GM12878 (cell line): ENCODE measurements at regions not wholly inside any gene's neighbourhood (a gene's known extent, or its start where the extent isn't known, plus 50 kb on each side); places are given as distances from the start of the nearest gene placed in this dataset.

Experiments
- ATAC-seq: fragments of 200-7000 bp; cut with Tn5 transposase; 3 replicates; pipeline ENCODE4 v1.9.1; 2020; ENCODE audit warnings: mild to moderate bottlenecking, moderate library complexity
- BruUV-seq: library from RNA; stranded (reverse); fragments of 400-500 nt; replicated peaks from 2 replicates; lab custom pipeline; 2021; lab: Mats Ljungman, UMichigan
- CTCF ChIA-PET: fragments of 300-600 bp; sonication (Branson Sonifier 250); formaldehyde crosslinking; extraction: SDS; loops from one replicate; lab custom pipeline; 2021; ENCODE audit warnings: inconsistent platforms; lab: Yijun Ruan, JAX
- POLR2A ChIA-PET: fragments of 350-600 bp; formaldehyde crosslinking; extraction: SDS; loops from one replicate; lab custom pipeline; 2021; ENCODE audit warnings: inconsistent platforms; lab: Charles Lee
- RAD21 ChIA-PET: fragments of 300-600 bp; sonication (Branson Sonifier 250); formaldehyde crosslinking; loops from one replicate; lab custom pipeline; 2023; ENCODE audit warnings: antibody characterized with exemption; ENCODE audit not compliant: unreplicated experiment; lab: Charles Lee
- SMC1A ChIA-PET: fragments of 300-600 bp; sonication (Branson Sonifier 250); formaldehyde crosslinking; loops from one replicate; lab custom pipeline; 2023; ENCODE audit not compliant: unreplicated experiment, uncharacterized antibody; lab: Charles Lee
- DNase-seq: peaks from one replicate; pipeline ENCODE4 v3.0.0-alpha.2; 2011; ENCODE audit warnings: low read depth, low spot score
- FAIRE-seq: peaks from 3 replicates; lab custom pipeline; 2011; peaks lifted over from hg19 to GRCh38; lab: Jason Lieb, UNC
- H2AFZ ChIP-seq: 2 replicates; pipeline ENCODE4 v1.6.0; 2011; ENCODE audit warnings: low read depth, low read length, control low read depth; ENCODE audit not compliant: control insufficient read depth
- H3K27ac ChIP-seq: 2 replicates; pipeline ENCODE4 v1.5.1; 2011; ENCODE audit warnings: control low read depth; ENCODE audit not compliant: control insufficient read depth, insufficient read depth
- H3K27me3 ChIP-seq, 2 experiments: replicated peaks in 1 of 2; 2 replicates each; pipeline versions ENCODE4 v1.6.0 to v1.6.1; 2011; ENCODE audit warnings: low read length in 1 of 2; ENCODE audit not compliant: control insufficient read depth in 2 of 2, insufficient read depth in 2 of 2
- H3K36me3 ChIP-seq, 2 experiments: 2 replicates each; pipeline ENCODE4 v1.5.1; 2011; ENCODE audit warnings: low read length in 1 of 2; ENCODE audit not compliant: control insufficient read depth in 2 of 2, insufficient read depth in 2 of 2
- H3K4me1 ChIP-seq: 2 replicates; pipeline ENCODE4 v1.6.1; 2011; ENCODE audit warnings: mild to moderate bottlenecking, low read length, moderate library complexity, mixed read lengths; ENCODE audit not compliant: control insufficient read depth, insufficient read depth
- H3K4me2 ChIP-seq: 2 replicates; pipeline ENCODE4 v1.6.0; 2011; ENCODE audit warnings: control low read depth; ENCODE audit not compliant: control insufficient read depth, insufficient read depth
- H3K4me3 ChIP-seq: fragments of 200-600 bp; sonication (generic); 2 replicates; pipeline ENCODE4 v1.5.1; 2016
- H3K79me2 ChIP-seq: 2 replicates; pipeline ENCODE4 v1.6.0; 2011; ENCODE audit warnings: low read length; ENCODE audit not compliant: control insufficient read depth, insufficient read depth
- H3K9ac ChIP-seq: 2 replicates; pipeline ENCODE4 v1.8.0; 2011; ENCODE audit warnings: low read length, control low read depth, mixed read lengths; ENCODE audit not compliant: control insufficient read depth, insufficient read depth
- H3K9me3 ChIP-seq: replicated peaks from 3 replicates; pipeline ENCODE4 v1.5.1; 2011; ENCODE audit warnings: mild to moderate bottlenecking, low read length; ENCODE audit not compliant: control insufficient read depth, insufficient read depth
- H4K20me1 ChIP-seq: 2 replicates; pipeline ENCODE4 v1.6.0; 2011; ENCODE audit not compliant: control insufficient read depth, insufficient read depth
- CEBPB ChIP-seq, 2 experiments: fragments of 150-350 bp in 1 of 2; IDR thresholded peaks; 2 replicates each; pipeline ENCODE4 v1.6.1; 2012 to 2014; ENCODE audit warnings: low read depth in 2 of 2, low read length in 2 of 2, borderline replicate concordance in 1 of 2, inconsistent platforms in 1 of 2
- EED ChIP-seq: sonication (generic); IDR thresholded peaks from 2 replicates; pipeline ENCODE4 v1.6.1; 2016; ENCODE audit warnings: antibody characterized with exemption, low read depth
- IKZF2 ChIP-seq, 2 experiments: fragments of 450-650 bp; IDR thresholded peaks; 2 replicates each; pipeline ENCODE4 v1.6.1; 2017; ENCODE audit warnings: mild to moderate bottlenecking in 2 of 2, moderate library complexity in 2 of 2
- MXI1 ChIP-seq: fragments of 150-350 bp; IDR thresholded peaks from 2 replicates; pipeline ENCODE4 v1.6.1; 2011; ENCODE audit warnings: low read depth, mild to moderate bottlenecking, inconsistent platforms, low read length, improper control_type of control experiment
- NFYA ChIP-seq: IDR thresholded peaks from 2 replicates; pipeline ENCODE4 v1.6.1; 2011; ENCODE audit warnings: low read depth, mild to moderate bottlenecking, low read length, improper control_type of control experiment, borderline replicate concordance
- PAX8 ChIP-seq: fragments of 450-650 bp; IDR thresholded peaks from 2 replicates; pipeline ENCODE4 v1.6.1; 2017; ENCODE audit warnings: mild to moderate bottlenecking, moderate library complexity
- RELA ChIP-seq: fragments of 450-650 bp; IDR thresholded peaks from 2 replicates; pipeline ENCODE4 v1.8.0; 2014; ENCODE audit warnings: borderline replicate concordance; ENCODE audit not compliant: partially characterized antibody
- SIX5 ChIP-seq: IDR thresholded peaks from 2 replicates; pipeline ENCODE4 v1.6.1; 2011; ENCODE audit warnings: mild to moderate bottlenecking, low read depth, low read length, moderate library complexity; ENCODE audit not compliant: severe bottlenecking
- SMAD5 ChIP-seq: IDR thresholded peaks from 2 replicates; pipeline ENCODE4 v1.6.1; 2016; ENCODE audit warnings: antibody characterized with exemption, low read depth
- SPI1 ChIP-seq: IDR thresholded peaks from 2 replicates; pipeline ENCODE4 v1.6.1; 2011; ENCODE audit warnings: low read depth, mild to moderate bottlenecking, low read length, moderate library complexity, borderline replicate concordance; ENCODE audit not compliant: insufficient read depth
- STAT3 ChIP-seq: IDR thresholded peaks from 2 replicates; pipeline ENCODE4 v1.6.1; 2011; ENCODE audit warnings: low read depth, low read length, improper control_type of control experiment
- SUPT20H ChIP-seq: IDR thresholded peaks from 2 replicates; pipeline ENCODE4 v1.6.1; 2011; ENCODE audit warnings: low read depth, mild to moderate bottlenecking, low read length, moderate library complexity, borderline replicate concordance; ENCODE audit not compliant: control insufficient read depth
- YBX1 ChIP-seq: fragments of 450-650 bp; IDR thresholded peaks from 2 replicates; pipeline ENCODE4 v1.6.1; 2016; ENCODE audit warnings: antibody characterized with exemption
- YY1 ChIP-seq: IDR thresholded peaks from 2 replicates; pipeline ENCODE4 v1.6.1; 2011; ENCODE audit warnings: low read depth, mild to moderate bottlenecking, low read length
- WGBS: methylation state at CpG from one replicate; pipeline ENCODE4 v1.1.6; 2016; ENCODE audit warnings: low lambda C conversion rate; ENCODE audit not compliant: insufficient replicate concordance, insufficient coverage; ENCODE audit errors: missing lambda C conversion rate; 5-methylcytosine and 5-hydroxymethylcytosine counted together
- in situ Hi-C: fragments of 300-500 bp; cut with MboI; formaldehyde crosslinking; loops from 9 replicates; pipeline ENCODE4 v1.14.3; 2018; ENCODE audit warnings: mixed read lengths
- intact Hi-C: fragments of 100-400 bp; cut with micrococcal nuclease; formaldehyde crosslinking; loops from one replicate; pipeline ENCODE4 v1.14.2; 2022; ENCODE audit not compliant: unreplicated experiment
- TF ChIP-seq, protein P1 (sequence below): fragments of 450-650 bp; formaldehyde crosslinking; IDR thresholded peaks from 2 replicates; pipeline ENCODE4 v1.4.0; 2022; ENCODE audit warnings: mild to moderate bottlenecking, moderate library complexity

DNA sequence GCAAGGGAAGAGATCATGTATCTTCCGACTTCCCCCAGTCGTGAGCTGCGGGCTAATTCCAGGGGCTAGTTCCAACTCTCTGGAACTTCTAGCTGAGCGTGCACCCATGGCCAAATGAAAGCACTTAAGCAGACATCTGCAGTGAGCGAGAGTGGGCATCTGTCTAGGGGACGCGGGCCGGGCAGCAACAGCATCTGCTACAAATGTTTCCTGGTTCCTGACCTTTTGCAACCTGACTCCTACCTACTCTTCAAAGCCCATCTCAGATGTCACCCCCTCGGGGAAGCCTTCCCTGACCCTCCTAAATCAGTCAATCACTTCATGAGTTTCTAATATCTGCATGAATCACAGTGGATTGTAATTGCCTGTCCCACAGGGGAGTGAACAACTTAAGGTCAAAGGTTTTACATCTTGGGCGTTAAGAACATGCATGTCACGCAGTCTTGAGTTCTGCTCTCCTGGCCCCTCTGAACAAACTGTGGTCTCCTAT, 141.9 kb downstream of the CEBPB start:
- WGBS, result 57% methylated on average over 11 of the region's 11 CpGs
- H4K20me1 ChIP-seq, result no peaks in the 10 kb centered on the region
- no peak overlapping the region for H3K4me3 ChIP-seq
- intact Hi-C loops (no loop called here), in situ Hi-C loops (no loop called here)
- ChIA-PET RAD21 (no interaction called here), CTCF (interaction anchor here (0.6 kb wide), 1 partner anchor 12 kb away, joined by 3 read pairs; no protein-coding TSS in a partner anchor), POLR2A (no interaction called here), SMC1A (no interaction called here)
- TF ChIP-seq EED (no peak), CEBPB (IDR thresholded peaks at IDR 0.05; ENCODE audit: borderline replicate concordance in 1 of 2, low read depth in 2 of 2, low read length in 2 of 2) (no peak), NFYA (no peak), IKZF2 (IDR thresholded peaks at IDR 0.05) (no peak), YBX1 (no peak), YY1 (no peak)
- no peak for FAIRE-seq
- no peak for ATAC-seq
- peaks cover under 1% of the 10 kb centered on the region; the same call in 1 of the 2 replicates for H3K4me1 ChIP-seq
- no peak overlapping the region for H2AFZ ChIP-seq
- BruUV-seq, result no TSS peak
- no peak overlapping the region for H3K4me2 ChIP-seq
- no peak overlapping the region for H3K9ac ChIP-seq
- no peaks in the 10 kb centered on the region for H3K79me2 ChIP-seq
- no peak overlapping the region for H3K27ac ChIP-seq
- H3K27me3 ChIP-seq, result no peaks in the 10 kb centered on the region; a peak in 1 of 4 replicates
- no peak for DNase-seq
- no peaks in the 10 kb centered on the region; the same call in 2 of the 3 replicates for H3K9me3 ChIP-seq
- H3K36me3 ChIP-seq, result no peaks in the 10 kb centered on the region

DNA sequence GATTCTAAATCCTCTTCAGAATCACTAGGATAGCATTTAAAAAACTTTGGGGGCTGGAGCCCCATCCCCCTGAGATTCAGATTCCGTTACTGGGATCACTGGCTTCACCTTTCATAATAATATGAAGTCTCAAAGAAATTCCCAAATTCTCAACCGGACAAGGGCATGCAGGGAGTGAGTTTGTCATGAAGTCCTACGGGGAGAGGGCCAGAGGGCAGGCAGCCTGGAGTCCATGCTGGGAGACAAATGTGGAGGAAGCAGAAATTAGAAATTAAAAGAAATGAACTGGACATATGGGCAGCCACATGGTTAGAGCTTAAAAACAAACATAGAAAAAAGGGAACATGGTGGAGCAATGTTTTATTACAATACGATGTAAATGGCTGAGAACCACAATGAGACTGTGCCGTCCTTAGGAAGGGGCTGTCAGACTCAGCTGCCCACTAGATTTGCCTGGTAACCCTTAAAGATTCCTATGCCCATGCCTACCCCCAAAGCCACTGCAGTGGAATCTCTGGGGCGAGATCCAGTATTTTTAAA, 142.6 kb downstream of the CEBPB start:
- DNase-seq, result no peak
- no peak for ATAC-seq
- no peaks in the 10 kb centered on the region; a peak in 1 of 4 replicates for H3K27me3 ChIP-seq
- FAIRE-seq, result no peak
- BruUV-seq, result no TSS peak
- H3K4me1 ChIP-seq, result peaks cover 7% of the 10 kb centered on the region
- H3K4me3 ChIP-seq, result no peak overlapping the region
- intact Hi-C loops (no loop called here), in situ Hi-C loops (no loop called here)
- no peaks in the 10 kb centered on the region for H3K36me3 ChIP-seq
- H3K79me2 ChIP-seq, result no peaks in the 10 kb centered on the region
- H4K20me1 ChIP-seq, result no peaks in the 10 kb centered on the region
- no peak overlapping the region for H3K9ac ChIP-seq
- H3K4me2 ChIP-seq, result no peak overlapping the region
- ChIA-PET SMC1A (no interaction called here), CTCF (interaction anchor here (0.6 kb wide), 1 partner anchor 12 kb away, joined by 3 read pairs; no protein-coding TSS in a partner anchor), RAD21 (no interaction called here), POLR2A (no interaction called here)
- no peaks in the 10 kb centered on the region; the same call in 2 of the 3 replicates for H3K9me3 ChIP-seq
- no peak overlapping the region for H3K27ac ChIP-seq
- WGBS, result 37% methylated on average over 6 of the region's 6 CpGs
- H2AFZ ChIP-seq, result no peak overlapping the region
- no peak for TF ChIP-seq SMAD5
- TF ChIP-seq, protein P1, sequence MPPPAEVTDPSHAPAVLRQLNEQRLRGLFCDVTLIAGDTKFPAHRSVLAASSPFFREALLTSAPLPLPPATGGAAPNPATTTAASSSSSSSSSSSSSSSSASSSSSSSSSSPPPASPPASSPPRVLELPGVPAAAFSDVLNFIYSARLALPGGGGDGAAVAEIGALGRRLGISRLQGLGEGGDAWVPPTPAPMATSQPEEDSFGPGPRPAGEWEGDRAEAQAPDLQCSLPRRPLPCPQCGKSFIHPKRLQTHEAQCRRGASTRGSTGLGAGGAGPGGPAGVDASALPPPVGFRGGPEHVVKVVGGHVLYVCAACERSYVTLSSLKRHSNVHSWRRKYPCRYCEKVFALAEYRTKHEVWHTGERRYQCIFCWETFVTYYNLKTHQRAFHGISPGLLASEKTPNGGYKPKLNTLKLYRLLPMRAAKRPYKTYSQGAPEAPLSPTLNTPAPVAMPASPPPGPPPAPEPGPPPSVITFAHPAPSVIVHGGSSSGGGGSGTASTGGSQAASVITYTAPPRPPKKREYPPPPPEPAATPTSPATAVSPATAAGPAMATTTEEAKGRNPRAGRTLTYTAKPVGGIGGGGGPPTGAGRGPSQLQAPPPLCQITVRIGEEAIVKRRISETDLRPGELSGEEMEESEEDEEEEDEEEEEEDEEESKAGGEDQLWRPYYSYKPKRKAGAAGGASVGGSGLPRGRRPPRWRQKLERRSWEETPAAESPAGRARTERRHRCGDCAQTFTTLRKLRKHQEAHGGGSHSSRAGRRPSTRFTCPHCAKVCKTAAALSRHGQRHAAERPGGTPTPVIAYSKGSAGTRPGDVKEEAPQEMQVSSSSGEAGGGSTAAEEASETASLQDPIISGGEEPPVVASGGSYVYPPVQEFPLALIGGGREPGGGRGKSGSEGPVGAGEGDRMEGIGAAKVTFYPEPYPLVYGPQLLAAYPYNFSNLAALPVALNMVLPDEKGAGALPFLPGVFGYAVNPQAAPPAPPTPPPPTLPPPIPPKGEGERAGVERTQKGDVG (CRISPR knock-in tag), result no peak
- TF ChIP-seq SUPT20H, result no peak
- no peak for TF ChIP-seq SIX5
- no peak for TF ChIP-seq PAX8
- TF ChIP-seq RELA, result no peak
- TF ChIP-seq MXI1, result no peak
- no peak for TF ChIP-seq SPI1
- no peak for TF ChIP-seq STAT3
